ENCODE measurements at regions not wholly inside any gene's neighbourhood (a gene's known extent, or its start where the extent isn't known, plus 50 kb on each side); places are given as distances from the start of the nearest gene placed in this dataset.

DNA sequence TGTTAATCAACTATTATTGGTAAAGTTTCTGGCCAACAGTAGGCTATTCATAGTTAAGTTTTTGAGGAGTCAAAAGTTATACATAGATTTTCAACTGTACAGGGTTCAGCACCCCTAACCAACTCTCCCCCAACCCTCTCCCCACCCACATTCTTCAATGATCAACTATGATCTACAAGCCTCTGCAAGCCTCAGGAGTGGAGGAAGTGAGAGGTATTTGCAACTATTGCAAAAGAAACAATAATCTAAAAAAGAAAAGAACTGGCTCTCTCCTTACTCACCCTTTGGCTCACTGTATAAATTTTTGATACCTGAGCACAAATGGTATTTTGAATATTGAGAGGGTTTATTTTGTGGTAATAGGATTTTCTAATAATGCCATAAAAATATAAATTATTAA is 179.8 kb downstream of the IPMK start:
- Histone ChIP-seq H3K9me3 (ENCODE audit: control extremely low read depth in 1 of 5, control insufficient read depth in 4 of 5, insufficient read depth in 2 of 5, low read depth in 1 of 5, low read length in 4 of 5) (no peaks in the 10 kb centered on the region), H3K4me3 (ENCODE audit: control insufficient read depth in 1 of 7, extremely low read depth in 1 of 7, insufficient read depth in 4 of 7, low read depth in 2 of 7, low read length in 6 of 7) (no peak overlapping the region), H3K27me3 (replicated peaks in 2 of 5; ENCODE audit: control insufficient read depth in 4 of 5, insufficient read depth in 5 of 5, low read length in 4 of 5) (no peaks in the 10 kb centered on the region), H3K36me3 (ENCODE audit: control insufficient read depth in 4 of 4, insufficient read depth in 4 of 4, low read length in 3 of 4) (no peaks in the 10 kb centered on the region), H3K27ac (ENCODE audit: insufficient read depth in 1 of 2, low read depth in 1 of 2, low read length in 2 of 2, poor library complexity in 1 of 2, severe bottlenecking in 2 of 2) (no peak overlapping the region), H3K4me1 (ENCODE audit: control extremely low read depth in 1 of 4, control insufficient read depth in 4 of 4, insufficient read depth in 4 of 4, low read length in 3 of 4) (no peaks in the 10 kb centered on the region)
- ChIA-PET CTCF (no interaction called here), POLR2A (no interaction called here)
- DNase-seq, result no peak

DNA sequence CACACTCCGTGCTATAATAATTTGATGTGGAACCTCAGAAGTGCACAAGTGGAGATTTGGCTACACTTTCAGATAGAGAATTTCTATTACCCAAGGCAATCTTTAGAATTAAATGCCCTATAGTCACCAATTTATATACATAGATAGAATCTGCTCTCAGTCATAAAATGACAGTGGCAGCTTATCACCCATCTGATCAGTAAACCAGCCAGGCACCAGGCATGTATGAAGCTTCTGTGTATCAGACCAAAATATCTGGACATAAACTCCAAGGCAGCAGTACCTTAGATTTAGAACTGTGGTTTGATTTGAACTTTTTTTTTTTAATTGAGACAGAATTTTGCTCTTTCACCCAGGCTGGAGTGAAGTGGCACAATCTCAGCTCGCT is 180.9 kb downstream of the IPMK start:
- Histone ChIP-seq H3K36me3 (ENCODE audit: control insufficient read depth in 4 of 4, insufficient read depth in 4 of 4, low read length in 3 of 4) (no peaks in the 10 kb centered on the region), H3K4me1 (ENCODE audit: control extremely low read depth in 1 of 4, control insufficient read depth in 4 of 4, insufficient read depth in 4 of 4, low read length in 3 of 4) (no peaks in the 10 kb centered on the region), H3K27me3 (replicated peaks in 2 of 5; ENCODE audit: control insufficient read depth in 4 of 5, insufficient read depth in 5 of 5, low read length in 4 of 5) (no peaks in the 10 kb centered on the region), H3K27ac (ENCODE audit: insufficient read depth in 1 of 2, low read depth in 1 of 2, low read length in 2 of 2, poor library complexity in 1 of 2, severe bottlenecking in 2 of 2) (no peak overlapping the region), H3K4me3 (ENCODE audit: control insufficient read depth in 1 of 7, extremely low read depth in 1 of 7, insufficient read depth in 4 of 7, low read depth in 2 of 7, low read length in 6 of 7) (no peak overlapping the region), H3K9me3 (ENCODE audit: control extremely low read depth in 1 of 5, control insufficient read depth in 4 of 5, insufficient read depth in 2 of 5, low read depth in 1 of 5, low read length in 4 of 5) (no peaks in the 10 kb centered on the region)
- CTCF ChIA-PET, result no interaction called here
- POLR2A ChIA-PET, result no interaction called here
- no CpG with 5 or more reads among the region's 2 CpGs for WGBS (ENCODE audit: insufficient coverage)
- DNase-seq, result no peak

DNA sequence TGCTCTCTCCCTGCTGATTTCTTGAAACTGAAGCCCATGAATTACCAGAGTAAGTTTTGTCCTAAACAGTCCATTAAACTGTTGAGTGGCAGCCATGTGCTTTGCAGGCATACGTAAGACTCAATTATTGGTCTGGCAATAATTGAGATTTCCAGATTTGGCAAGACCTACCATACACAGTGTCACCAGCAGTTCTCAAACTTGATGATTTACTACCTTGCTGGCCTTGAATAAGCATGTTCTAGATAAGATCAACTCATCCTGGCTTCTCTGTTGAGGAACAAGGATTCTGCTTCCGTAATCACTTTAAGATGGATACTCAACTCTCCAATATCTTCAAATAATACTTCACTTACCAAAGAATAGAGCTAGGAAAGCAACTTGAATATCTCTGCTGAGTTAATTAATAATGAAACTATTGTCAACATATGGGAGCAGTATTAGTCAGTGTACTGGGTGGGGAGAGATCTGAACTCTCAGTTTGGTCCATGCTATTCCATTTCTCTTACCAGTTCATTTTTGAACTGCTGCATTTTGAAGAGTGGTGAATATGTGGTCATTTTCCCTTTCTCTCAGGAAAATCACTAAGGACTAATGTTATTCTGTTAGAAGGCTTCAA is 181.4 kb downstream of the IPMK start:
- no peaks in the 10 kb centered on the region for H3K9me3 ChIP-seq (ENCODE audit: control extremely low read depth in 1 of 5, control insufficient read depth in 4 of 5, insufficient read depth in 2 of 5, low read depth in 1 of 5, low read length in 4 of 5)
- no peak for DNase-seq
- ChIA-PET CTCF (no interaction called here), POLR2A (no interaction called here)
- no peaks in the 10 kb centered on the region for H3K27me3 ChIP-seq (replicated peaks in 2 of 5; ENCODE audit: control insufficient read depth in 4 of 5, insufficient read depth in 5 of 5, low read length in 4 of 5)
- H3K4me3 ChIP-seq (ENCODE audit: control insufficient read depth in 1 of 7, extremely low read depth in 1 of 7, insufficient read depth in 4 of 7, low read depth in 2 of 7, low read length in 6 of 7), result no peak overlapping the region
- H3K4me1 ChIP-seq (ENCODE audit: control extremely low read depth in 1 of 4, control insufficient read depth in 4 of 4, insufficient read depth in 4 of 4, low read length in 3 of 4), result no peaks in the 10 kb centered on the region
- no peak overlapping the region for H3K27ac ChIP-seq (ENCODE audit: insufficient read depth in 1 of 2, low read depth in 1 of 2, low read length in 2 of 2, poor library complexity in 1 of 2, severe bottlenecking in 2 of 2)
- no peaks in the 10 kb centered on the region for H3K36me3 ChIP-seq (ENCODE audit: control insufficient read depth in 4 of 4, insufficient read depth in 4 of 4, low read length in 3 of 4)
- 91% methylated on average over 1 of the region's 2 CpGs for WGBS (ENCODE audit: insufficient coverage)

DNA sequence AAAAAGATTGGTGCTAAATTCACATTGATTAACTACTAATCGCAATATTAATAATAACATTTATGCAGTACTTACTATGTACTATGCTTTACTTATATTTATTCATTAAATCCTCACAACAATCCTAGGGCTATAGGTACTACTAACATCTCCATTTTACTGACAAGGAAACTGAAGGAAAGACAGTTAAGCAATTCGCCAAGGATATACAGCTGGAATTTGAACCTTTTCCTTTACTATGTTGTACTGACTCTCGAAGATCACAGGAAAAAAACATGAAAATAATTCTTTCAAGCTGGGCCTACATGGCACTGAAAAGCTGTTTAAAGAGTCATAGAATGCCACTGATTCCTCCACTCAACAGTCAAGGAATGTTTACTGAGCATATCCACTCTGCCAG is 185.4 kb downstream of the IPMK start:
- H3K36me3 ChIP-seq (ENCODE audit: control insufficient read depth in 4 of 4, insufficient read depth in 4 of 4, low read length in 3 of 4), result no peaks in the 10 kb centered on the region
- no peak for DNase-seq
- 100% methylated on average over 2 of the region's 3 CpGs for WGBS (ENCODE audit: insufficient coverage)
- no peaks in the 10 kb centered on the region for H3K27me3 ChIP-seq (replicated peaks in 2 of 5; ENCODE audit: control insufficient read depth in 4 of 5, insufficient read depth in 5 of 5, low read length in 4 of 5)
- no peaks in the 10 kb centered on the region for H3K4me1 ChIP-seq (ENCODE audit: control extremely low read depth in 1 of 4, control insufficient read depth in 4 of 4, insufficient read depth in 4 of 4, low read length in 3 of 4)
- ChIA-PET POLR2A (no interaction called here), CTCF (no interaction called here)
- H3K9me3 ChIP-seq (ENCODE audit: control extremely low read depth in 1 of 5, control insufficient read depth in 4 of 5, insufficient read depth in 2 of 5, low read depth in 1 of 5, low read length in 4 of 5), result no peaks in the 10 kb centered on the region
- no peak overlapping the region for H3K27ac ChIP-seq (ENCODE audit: insufficient read depth in 1 of 2, low read depth in 1 of 2, low read length in 2 of 2, poor library complexity in 1 of 2, severe bottlenecking in 2 of 2)
- H3K4me3 ChIP-seq (ENCODE audit: control insufficient read depth in 1 of 7, extremely low read depth in 1 of 7, insufficient read depth in 4 of 7, low read depth in 2 of 7, low read length in 6 of 7), result no peak overlapping the region

DNA sequence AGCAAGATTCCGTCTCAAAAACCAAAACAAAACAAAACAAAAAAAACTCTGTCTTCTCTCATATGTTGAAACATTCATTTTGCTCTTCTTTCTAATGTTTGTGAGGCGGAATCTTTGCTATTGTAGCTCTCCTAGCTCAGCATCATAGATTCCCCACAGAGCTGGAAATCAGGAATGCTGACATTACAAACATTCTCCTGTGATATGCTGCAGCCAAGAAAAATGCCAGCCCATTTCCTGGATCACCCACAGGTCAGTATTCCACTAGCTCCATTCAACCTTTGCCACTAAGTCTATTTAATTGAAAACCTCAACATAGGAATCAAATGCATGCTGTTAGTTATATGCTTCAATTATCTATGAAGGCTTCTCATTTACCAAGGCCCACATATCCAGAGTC is 186.3 kb downstream of the IPMK start:
- H3K4me3 ChIP-seq (ENCODE audit: control insufficient read depth in 1 of 7, extremely low read depth in 1 of 7, insufficient read depth in 4 of 7, low read depth in 2 of 7, low read length in 6 of 7), result no peak overlapping the region
- H3K9me3 ChIP-seq (ENCODE audit: control extremely low read depth in 1 of 5, control insufficient read depth in 4 of 5, insufficient read depth in 2 of 5, low read depth in 1 of 5, low read length in 4 of 5), result no peaks in the 10 kb centered on the region
- CTCF ChIA-PET, result no interaction called here
- no peak for DNase-seq
- no peaks in the 10 kb centered on the region for H3K4me1 ChIP-seq (ENCODE audit: control extremely low read depth in 1 of 4, control insufficient read depth in 4 of 4, insufficient read depth in 4 of 4, low read length in 3 of 4)
- POLR2A ChIA-PET, result no interaction called here
- 0% methylated on average over 1 of the region's 2 CpGs for WGBS (ENCODE audit: insufficient coverage)
- H3K27ac ChIP-seq (ENCODE audit: insufficient read depth in 1 of 2, low read depth in 1 of 2, low read length in 2 of 2, poor library complexity in 1 of 2, severe bottlenecking in 2 of 2), result no peak overlapping the region
- no peaks in the 10 kb centered on the region for H3K36me3 ChIP-seq (ENCODE audit: control insufficient read depth in 4 of 4, insufficient read depth in 4 of 4, low read length in 3 of 4)
- H3K27me3 ChIP-seq (replicated peaks in 2 of 5; ENCODE audit: control insufficient read depth in 4 of 5, insufficient read depth in 5 of 5, low read length in 4 of 5), result no peaks in the 10 kb centered on the region

DNA sequence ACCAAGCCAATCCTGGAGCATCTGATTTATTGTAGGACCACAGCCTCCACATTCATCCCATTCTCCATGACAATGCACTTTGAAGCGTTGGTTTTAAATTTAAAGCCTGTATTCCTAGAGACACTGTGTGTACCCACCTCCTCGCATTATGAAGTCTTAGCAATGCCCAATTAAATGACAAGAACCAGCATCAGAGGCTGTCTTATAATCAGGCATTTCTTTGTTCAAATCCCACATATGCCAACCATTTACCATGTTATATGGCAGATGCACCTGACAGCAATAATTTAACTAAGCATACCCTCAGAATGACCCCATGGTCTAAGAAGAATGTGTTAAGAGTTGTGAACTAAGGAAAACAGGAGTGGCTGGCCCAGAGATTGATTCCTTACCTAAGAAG is 188.2 kb downstream of the IPMK start:
- Histone ChIP-seq H3K4me3 (ENCODE audit: control insufficient read depth in 1 of 7, extremely low read depth in 1 of 7, insufficient read depth in 4 of 7, low read depth in 2 of 7, low read length in 6 of 7) (no peak overlapping the region), H3K36me3 (ENCODE audit: control insufficient read depth in 4 of 4, insufficient read depth in 4 of 4, low read length in 3 of 4) (no peaks in the 10 kb centered on the region), H3K27ac (ENCODE audit: insufficient read depth in 1 of 2, low read depth in 1 of 2, low read length in 2 of 2, poor library complexity in 1 of 2, severe bottlenecking in 2 of 2) (no peak overlapping the region), H3K27me3 (replicated peaks in 2 of 5; ENCODE audit: control insufficient read depth in 4 of 5, insufficient read depth in 5 of 5, low read length in 4 of 5) (no peaks in the 10 kb centered on the region), H3K4me1 (ENCODE audit: control extremely low read depth in 1 of 4, control insufficient read depth in 4 of 4, insufficient read depth in 4 of 4, low read length in 3 of 4) (no peaks in the 10 kb centered on the region), H3K9me3 (ENCODE audit: control extremely low read depth in 1 of 5, control insufficient read depth in 4 of 5, insufficient read depth in 2 of 5, low read depth in 1 of 5, low read length in 4 of 5) (no peaks in the 10 kb centered on the region)
- WGBS (ENCODE audit: insufficient coverage), result 100% methylated on average over 2 of the region's 2 CpGs
- no peak for DNase-seq
- ChIA-PET POLR2A (no interaction called here), CTCF (no interaction called here)

DNA sequence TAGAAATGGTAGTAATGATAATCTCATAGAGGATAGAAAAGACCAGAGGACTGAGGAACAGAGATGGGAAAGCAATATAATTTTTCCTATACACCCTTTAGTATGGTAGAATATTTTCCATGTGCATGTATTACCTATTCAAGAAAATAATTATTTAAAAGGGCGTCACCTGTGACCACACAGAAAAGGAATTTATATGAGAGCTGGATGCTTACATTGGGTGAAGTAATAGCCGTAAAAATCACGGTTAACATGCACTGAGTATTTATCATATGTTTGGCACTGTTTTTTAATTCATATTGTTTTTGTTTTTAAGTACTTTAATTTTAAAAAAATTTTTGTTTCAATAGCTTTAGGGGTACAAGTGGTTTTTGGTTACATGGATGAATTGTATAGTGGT is 195.1 kb downstream of the IPMK start:
- Histone ChIP-seq H3K4me1 (ENCODE audit: control extremely low read depth in 1 of 4, control insufficient read depth in 4 of 4, insufficient read depth in 4 of 4, low read length in 3 of 4) (no peaks in the 10 kb centered on the region), H3K36me3 (ENCODE audit: control insufficient read depth in 4 of 4, insufficient read depth in 4 of 4, low read length in 3 of 4) (no peaks in the 10 kb centered on the region), H3K27me3 (replicated peaks in 2 of 5; ENCODE audit: control insufficient read depth in 4 of 5, insufficient read depth in 5 of 5, low read length in 4 of 5) (no peaks in the 10 kb centered on the region), H3K4me3 (ENCODE audit: control insufficient read depth in 1 of 7, extremely low read depth in 1 of 7, insufficient read depth in 4 of 7, low read depth in 2 of 7, low read length in 6 of 7) (no peak overlapping the region), H3K9me3 (ENCODE audit: control extremely low read depth in 1 of 5, control insufficient read depth in 4 of 5, insufficient read depth in 2 of 5, low read depth in 1 of 5, low read length in 4 of 5) (no peaks in the 10 kb centered on the region), H3K27ac (ENCODE audit: insufficient read depth in 1 of 2, low read depth in 1 of 2, low read length in 2 of 2, poor library complexity in 1 of 2, severe bottlenecking in 2 of 2) (no peak overlapping the region)
- WGBS (ENCODE audit: insufficient coverage), result 100% methylated on average over 1 of the region's 3 CpGs
- DNase-seq, result no peak
- ChIA-PET POLR2A (no interaction called here), CTCF (no interaction called here)
